ENCODE measurements at regions not wholly inside any gene's neighbourhood (a gene's known extent, or its start where the extent isn't known, plus 50 kb on each side); places are given as distances from the start of the nearest gene placed in this dataset.

GRCh38 chr11:115672999-115673411, 168.8 kb upstream of the CADM1 start:
- Histone ChIP-seq H3K79me2 (ENCODE audit: low read length) (no peaks in the 10 kb centered on the region), H3K4me1 (ENCODE audit: low read length) (no peaks in the 10 kb centered on the region), H3K4me2 (ENCODE audit: low read length) (no peak overlapping the region), H3K27ac (ENCODE audit: low read length) (no peak overlapping the region), H4K20me1 (ENCODE audit: insufficient read depth, low read length) (no peaks in the 10 kb centered on the region), H3K9ac (ENCODE audit: low read length) (no peak overlapping the region), H2AFZ (ENCODE audit: low read depth, low read length) (no peak overlapping the region), H3K36me3 (replicated peaks; ENCODE audit: low read depth, low read length) (no peaks in the 10 kb centered on the region), H3K4me3 (ENCODE audit: low read length) (no peak overlapping the region), H3K27me3 (ENCODE audit: low read depth, low read length) (no peaks in the 10 kb centered on the region), H3K9me3 (ENCODE audit: insufficient read depth, low read length) (no peaks in the 10 kb centered on the region)
- TF ChIP-seq CTCF (IDR thresholded peaks at IDR 0.05; ENCODE audit: low read depth, low read length) = no peak
- no peak for TF ChIP-seq EZH2phosphoT487 (IDR thresholded peaks at IDR 0.05; ENCODE audit: low read depth)

- Histone ChIP-seq H3K27me3 (ENCODE audit: low read depth, low read length) (no peaks in the 10 kb centered on the region), H3K9me3 (ENCODE audit: insufficient read depth, low read length) (no peaks in the 10 kb centered on the region), H4K20me1 (ENCODE audit: insufficient read depth, low read length) (no peaks in the 10 kb centered on the region), H3K4me1 (ENCODE audit: low read length) (no peaks in the 10 kb centered on the region), H3K79me2 (ENCODE audit: low read length) (no peaks in the 10 kb centered on the region), H3K36me3 (replicated peaks; ENCODE audit: low read depth, low read length) (no peaks in the 10 kb centered on the region), H3K27ac (ENCODE audit: low read length) (no peak overlapping the region), H2AFZ (ENCODE audit: low read depth, low read length) (no peak overlapping the region), H3K4me3 (ENCODE audit: low read length) (no peak overlapping the region), H3K4me2 (ENCODE audit: low read length) (no peak overlapping the region), H3K9ac (ENCODE audit: low read length) (no peak overlapping the region)
- TF ChIP-seq CTCF (IDR thresholded peaks at IDR 0.05; ENCODE audit: low read depth, low read length) (no peak), EZH2phosphoT487 (IDR thresholded peaks at IDR 0.05; ENCODE audit: low read depth) (no peak)
Measured at GRCh38 chr11:115672412-115672811, 168.2 kb upstream of the CADM1 start.

GRCh38 chr11:115670538-115671205, 166.5 kb upstream of the CADM1 start:
- Histone ChIP-seq H3K9me3 (ENCODE audit: insufficient read depth, low read length) (no peaks in the 10 kb centered on the region), H3K27ac (ENCODE audit: low read length) (no peak overlapping the region), H3K4me3 (ENCODE audit: low read length) (no peak overlapping the region), H3K79me2 (ENCODE audit: low read length) (no peaks in the 10 kb centered on the region), H3K9ac (ENCODE audit: low read length) (no peak overlapping the region), H3K36me3 (replicated peaks; ENCODE audit: low read depth, low read length) (no peaks in the 10 kb centered on the region), H3K27me3 (ENCODE audit: low read depth, low read length) (no peaks in the 10 kb centered on the region), H3K4me2 (ENCODE audit: low read length) (no peak overlapping the region), H2AFZ (ENCODE audit: low read depth, low read length) (no peak overlapping the region), H4K20me1 (ENCODE audit: insufficient read depth, low read length) (no peaks in the 10 kb centered on the region), H3K4me1 (ENCODE audit: low read length) (no peaks in the 10 kb centered on the region)
- no peak for TF ChIP-seq EZH2phosphoT487 (IDR thresholded peaks at IDR 0.05; ENCODE audit: low read depth)
- no peak for TF ChIP-seq CTCF (IDR thresholded peaks at IDR 0.05; ENCODE audit: low read depth, low read length)

- Histone ChIP-seq H3K9ac (ENCODE audit: low read length) (no peak overlapping the region), H3K79me2 (ENCODE audit: low read length) (no peaks in the 10 kb centered on the region), H2AFZ (ENCODE audit: low read depth, low read length) (no peak overlapping the region), H3K27me3 (ENCODE audit: low read depth, low read length) (no peaks in the 10 kb centered on the region), H3K27ac (ENCODE audit: low read length) (no peak overlapping the region), H3K9me3 (ENCODE audit: insufficient read depth, low read length) (no peaks in the 10 kb centered on the region), H4K20me1 (ENCODE audit: insufficient read depth, low read length) (no peaks in the 10 kb centered on the region), H3K36me3 (replicated peaks; ENCODE audit: low read depth, low read length) (no peaks in the 10 kb centered on the region), H3K4me3 (ENCODE audit: low read length) (no peak overlapping the region), H3K4me2 (ENCODE audit: low read length) (no peak overlapping the region), H3K4me1 (ENCODE audit: low read length) (no peaks in the 10 kb centered on the region)
- TF ChIP-seq EZH2phosphoT487 (IDR thresholded peaks at IDR 0.05; ENCODE audit: low read depth) (no peak), CTCF (IDR thresholded peaks at IDR 0.05; ENCODE audit: low read depth, low read length) (no peak)
Measured at GRCh38 chr11:115665958-115666357, 161.7 kb upstream of the CADM1 start.

Data from OCI-LY3 (cell line).